Neural crest cell (in vitro differentiated cells): ENCODE measurements at regions not wholly inside any gene's neighbourhood (a gene's known extent, or its start where the extent isn't known, plus 50 kb on each side); places are given as distances from the start of the nearest gene placed in this dataset.

ENCODE experiments used
- DNase-seq: peaks from one replicate; pipeline ENCODE4 v3.0.0; 2021; ENCODE audit warnings: low read depth, mixed read lengths, low spot score
- H3K27ac Mint-ChIP-seq: one replicate; pipeline ENCODE4 v1.8.0; 2021; ENCODE audit warnings: mild to moderate bottlenecking, mixed read lengths; ENCODE audit not compliant: unreplicated experiment
- H3K27me3 Mint-ChIP-seq: 2 replicates; pipeline ENCODE4 v1.8.0; 2021; ENCODE audit warnings: low read depth, mild to moderate bottlenecking, mixed read lengths
- H3K36me3 Mint-ChIP-seq: 2 replicates; pipeline ENCODE4 v1.8.0; 2021; ENCODE audit warnings: low read depth, mild to moderate bottlenecking, mixed read lengths
- H3K4me1 Mint-ChIP-seq: 2 replicates; pipeline ENCODE4 v1.8.0; 2021; ENCODE audit warnings: mixed read lengths
- H3K4me3 Mint-ChIP-seq: one replicate; pipeline ENCODE4 v1.8.0; 2021; ENCODE audit warnings: mild to moderate bottlenecking, mixed read lengths
- H3K9me3 Mint-ChIP-seq: 2 replicates; pipeline ENCODE4 v1.8.0; 2021; ENCODE audit warnings: mixed read lengths
- TF ChIP-seq, protein P1 (sequence below): fragments of 200-600 bp; sonication (generic); conservative IDR thresholded peaks from 2 replicates; pipeline ENCODE4 v1.5.0; 2021; ENCODE audit warnings: antibody characterized with exemption, mild to moderate bottlenecking

DNA sequence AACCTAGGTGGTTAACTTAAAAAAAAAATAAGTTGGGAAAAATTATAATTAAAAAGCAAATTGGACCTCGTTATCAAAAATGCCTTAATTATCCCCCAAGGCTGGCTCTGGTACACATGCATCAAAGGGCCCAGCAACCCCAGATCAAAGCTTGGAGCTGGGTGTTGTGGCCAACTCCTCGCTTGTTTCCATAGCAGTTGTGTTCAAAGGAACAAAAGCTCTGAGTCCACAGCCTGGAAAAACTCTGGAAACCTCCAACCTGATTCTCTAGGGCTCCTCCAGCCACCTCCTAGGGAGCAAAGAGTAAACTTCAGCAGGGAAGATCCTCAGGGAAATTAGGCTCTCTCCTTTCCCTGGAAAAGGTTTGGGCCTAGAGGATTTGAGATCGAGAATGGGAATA, 149.4 kb downstream of the NXPE2 start:
- H3K27ac Mint-ChIP-seq = no peak overlapping the region
- DNase-seq = no peak
- no peaks in the 10 kb centered on the region for H3K4me1 Mint-ChIP-seq
- peaks cover 4% of the 10 kb centered on the region for H3K9me3 Mint-ChIP-seq
- H3K36me3 Mint-ChIP-seq = no peaks in the 10 kb centered on the region
- no peak overlapping the region for H3K4me3 Mint-ChIP-seq
- peaks cover 3% of the 10 kb centered on the region for H3K27me3 Mint-ChIP-seq
- TF ChIP-seq, protein P1, sequence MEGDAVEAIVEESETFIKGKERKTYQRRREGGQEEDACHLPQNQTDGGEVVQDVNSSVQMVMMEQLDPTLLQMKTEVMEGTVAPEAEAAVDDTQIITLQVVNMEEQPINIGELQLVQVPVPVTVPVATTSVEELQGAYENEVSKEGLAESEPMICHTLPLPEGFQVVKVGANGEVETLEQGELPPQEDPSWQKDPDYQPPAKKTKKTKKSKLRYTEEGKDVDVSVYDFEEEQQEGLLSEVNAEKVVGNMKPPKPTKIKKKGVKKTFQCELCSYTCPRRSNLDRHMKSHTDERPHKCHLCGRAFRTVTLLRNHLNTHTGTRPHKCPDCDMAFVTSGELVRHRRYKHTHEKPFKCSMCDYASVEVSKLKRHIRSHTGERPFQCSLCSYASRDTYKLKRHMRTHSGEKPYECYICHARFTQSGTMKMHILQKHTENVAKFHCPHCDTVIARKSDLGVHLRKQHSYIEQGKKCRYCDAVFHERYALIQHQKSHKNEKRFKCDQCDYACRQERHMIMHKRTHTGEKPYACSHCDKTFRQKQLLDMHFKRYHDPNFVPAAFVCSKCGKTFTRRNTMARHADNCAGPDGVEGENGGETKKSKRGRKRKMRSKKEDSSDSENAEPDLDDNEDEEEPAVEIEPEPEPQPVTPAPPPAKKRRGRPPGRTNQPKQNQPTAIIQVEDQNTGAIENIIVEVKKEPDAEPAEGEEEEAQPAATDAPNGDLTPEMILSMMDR = no peak

DNA sequence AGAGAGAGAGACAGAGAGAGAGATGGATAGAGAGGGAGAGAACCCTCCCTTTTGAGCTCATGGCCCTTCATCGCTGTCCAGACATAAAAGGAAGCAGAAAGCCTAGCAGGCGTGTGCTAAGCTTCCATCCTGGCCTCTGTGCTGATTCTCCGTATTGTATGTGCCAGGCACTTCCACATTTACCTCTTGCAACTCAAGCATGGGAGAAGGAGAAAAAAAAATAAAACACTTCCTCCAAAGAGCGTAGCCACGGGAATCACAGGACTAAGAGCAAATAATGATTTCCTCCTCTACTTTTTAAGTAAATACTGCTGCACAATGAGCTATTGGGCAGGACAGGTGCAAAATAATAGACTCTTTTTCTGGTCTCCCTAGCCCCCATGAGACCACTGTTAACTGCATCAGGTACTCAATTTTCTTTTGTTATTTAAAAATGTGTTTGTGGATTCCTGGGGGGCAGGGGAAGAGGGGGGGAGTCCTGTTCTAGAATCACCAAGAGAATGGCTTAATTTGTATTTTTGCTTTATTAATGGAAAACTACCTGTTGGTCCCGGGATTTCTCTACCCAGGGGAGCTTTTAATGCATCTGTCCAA, 154.3 kb downstream of the NXPE2 start:
- no peaks in the 10 kb centered on the region for H3K36me3 Mint-ChIP-seq
- H3K4me1 Mint-ChIP-seq = no peaks in the 10 kb centered on the region
- H3K9me3 Mint-ChIP-seq = no peaks in the 10 kb centered on the region
- H3K27me3 Mint-ChIP-seq = peaks cover 14% of the 10 kb centered on the region
- no peak overlapping the region for H3K4me3 Mint-ChIP-seq
- no peak for DNase-seq
- H3K27ac Mint-ChIP-seq = no peak overlapping the region
- TF ChIP-seq, protein P1 = no peak

DNA sequence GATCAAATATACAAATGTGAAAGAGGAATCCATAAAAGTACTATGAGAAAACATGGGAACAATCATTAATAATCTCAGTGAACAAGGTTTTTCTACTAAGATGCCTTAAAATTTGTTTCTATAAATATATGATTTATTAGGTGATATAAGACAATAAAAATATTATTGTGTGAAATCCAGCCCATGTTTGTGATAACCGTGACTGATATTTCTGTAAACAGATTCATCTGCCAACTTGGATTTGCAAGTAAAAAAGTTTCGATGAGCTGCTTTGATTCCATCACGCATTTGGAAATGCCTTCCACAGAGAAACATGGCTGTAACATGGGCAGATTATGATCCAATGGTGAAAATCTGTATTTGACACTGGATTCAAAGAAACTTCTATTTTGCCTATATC, 157.8 kb downstream of the NXPE2 start:
- Mint-ChIP-seq H3K27ac (no peak overlapping the region), H3K36me3 (no peaks in the 10 kb centered on the region), H3K9me3 (peaks cover 3% of the 10 kb centered on the region), H3K4me1 (no peaks in the 10 kb centered on the region), H3K27me3 (peaks cover 14% of the 10 kb centered on the region), H3K4me3 (no peak overlapping the region)
- no peak for DNase-seq
- TF ChIP-seq, protein P1 = no peak

DNA sequence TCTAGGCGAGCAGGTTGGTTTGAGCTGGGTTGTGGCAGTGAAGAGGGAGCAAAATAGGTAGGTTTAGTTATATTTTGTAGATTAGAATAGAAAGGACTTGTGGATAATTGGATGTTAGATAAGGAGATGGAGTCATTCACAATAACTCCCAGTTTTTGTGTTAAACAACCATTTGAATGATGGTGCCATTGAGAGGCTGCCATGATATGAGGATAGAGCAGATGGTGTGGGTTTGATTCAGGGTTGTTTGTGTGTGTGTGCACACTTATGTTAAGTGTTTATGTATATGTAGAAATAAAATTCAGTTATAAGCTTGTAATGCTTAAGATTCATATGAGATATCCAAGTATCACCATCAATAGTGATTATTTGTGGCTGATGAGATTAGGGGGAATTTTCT, 166.6 kb downstream of the NXPE2 start:
- Mint-ChIP-seq H3K36me3 (no peaks in the 10 kb centered on the region), H3K27ac (no peak overlapping the region), H3K27me3 (peaks cover 23% of the 10 kb centered on the region), H3K4me3 (no peak overlapping the region), H3K9me3 (no peaks in the 10 kb centered on the region), H3K4me1 (peaks cover 7% of the 10 kb centered on the region)
- no peak for DNase-seq
- TF ChIP-seq, protein P1 = no peak

DNA sequence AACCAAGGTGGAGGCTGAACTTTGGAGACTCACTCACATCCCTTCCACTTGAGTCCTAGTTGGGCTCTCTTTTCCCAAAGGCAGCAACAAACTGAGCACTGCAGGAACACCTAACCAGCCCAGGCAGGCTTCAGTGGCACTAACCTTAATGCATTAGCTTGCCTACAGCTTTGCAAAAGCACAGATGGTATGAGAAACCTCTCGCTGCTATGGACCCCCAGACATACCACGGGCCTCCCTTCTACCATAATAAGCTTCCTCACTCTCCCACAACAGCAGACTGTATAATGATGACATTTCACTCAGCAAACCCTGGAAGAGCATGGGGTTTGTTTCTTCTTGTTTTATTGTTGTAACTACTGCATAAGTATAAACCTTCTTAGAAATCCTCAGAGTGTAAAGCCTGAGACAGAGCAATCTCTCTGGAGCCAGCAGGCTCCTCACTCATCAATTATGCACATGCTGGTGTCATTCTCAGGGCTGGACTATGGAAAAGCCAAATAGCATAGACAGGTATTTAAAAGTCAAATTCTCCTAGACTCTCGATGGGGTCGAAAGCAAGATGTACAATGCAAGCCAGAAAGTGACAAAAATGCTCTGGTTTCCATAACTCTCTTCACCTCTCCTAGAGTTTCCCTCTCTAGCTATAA, 167.6 kb downstream of the NXPE2 start:
- Mint-ChIP-seq H3K36me3 (no peaks in the 10 kb centered on the region), H3K9me3 (no peaks in the 10 kb centered on the region), H3K4me1 (peaks cover 12% of the 10 kb centered on the region), H3K27me3 (peaks cover 23% of the 10 kb centered on the region), H3K4me3 (no peak overlapping the region), H3K27ac (no peak overlapping the region)
- TF ChIP-seq, protein P1 = no peak
- DNase-seq = no peak
